ENCODE measurements at regions not wholly inside any gene's neighbourhood (a gene's known extent, or its start where the extent isn't known, plus 50 kb on each side); places are given as distances from the start of the nearest gene placed in this dataset.

DNA sequence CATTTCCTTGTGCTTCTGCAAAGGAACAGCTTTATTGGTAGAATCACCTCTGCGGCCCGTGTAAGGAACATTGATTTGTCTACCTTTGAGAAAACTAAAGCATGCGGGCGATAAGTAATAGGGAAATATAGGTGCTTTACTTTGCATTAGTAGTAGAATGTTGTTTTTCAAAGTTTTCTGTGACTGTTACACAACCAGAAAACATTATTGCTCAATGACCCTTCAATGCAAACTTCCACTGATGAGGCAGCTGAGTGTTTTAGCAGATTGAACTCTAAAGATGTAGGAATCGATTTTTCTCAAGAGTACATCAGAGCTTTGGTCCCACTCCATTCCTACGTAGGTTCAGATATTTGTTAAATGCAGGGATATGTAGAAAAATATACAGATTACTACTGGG, 427.8 kb downstream of the DNAJB9 start:
- Histone ChIP-seq H3K4me3 (ENCODE audit: low read length) (no peak overlapping the region), H3K9me2 (replicated peaks; ENCODE audit: control insufficient read depth, low read length) (no peaks in the 10 kb centered on the region), H3F3A (ENCODE audit: control insufficient read depth, insufficient read depth) (no peaks in the 10 kb centered on the region), H3K27ac (ENCODE audit: low read depth, low read length) (no peak overlapping the region), H3K4me2 (ENCODE audit: low read length) (no peak overlapping the region), H3K9me3 (ENCODE audit: control insufficient read depth, insufficient read depth, low read length) (no peaks in the 10 kb centered on the region), H3K27me3 (ENCODE audit: control insufficient read depth, low read length) (no peaks in the 10 kb centered on the region), H3K79me2 (ENCODE audit: control insufficient read depth, low read length) (no peaks in the 10 kb centered on the region), H4K20me1 (ENCODE audit: control insufficient read depth, insufficient read depth, low read depth, low read length) (no peaks in the 10 kb centered on the region), H3K36me3 (ENCODE audit: control insufficient read depth, low read length) (no peaks in the 10 kb centered on the region), H3K4me1 (ENCODE audit: control insufficient read depth, low read length) (no peaks in the 10 kb centered on the region)
- TF ChIP-seq, protein P1, sequence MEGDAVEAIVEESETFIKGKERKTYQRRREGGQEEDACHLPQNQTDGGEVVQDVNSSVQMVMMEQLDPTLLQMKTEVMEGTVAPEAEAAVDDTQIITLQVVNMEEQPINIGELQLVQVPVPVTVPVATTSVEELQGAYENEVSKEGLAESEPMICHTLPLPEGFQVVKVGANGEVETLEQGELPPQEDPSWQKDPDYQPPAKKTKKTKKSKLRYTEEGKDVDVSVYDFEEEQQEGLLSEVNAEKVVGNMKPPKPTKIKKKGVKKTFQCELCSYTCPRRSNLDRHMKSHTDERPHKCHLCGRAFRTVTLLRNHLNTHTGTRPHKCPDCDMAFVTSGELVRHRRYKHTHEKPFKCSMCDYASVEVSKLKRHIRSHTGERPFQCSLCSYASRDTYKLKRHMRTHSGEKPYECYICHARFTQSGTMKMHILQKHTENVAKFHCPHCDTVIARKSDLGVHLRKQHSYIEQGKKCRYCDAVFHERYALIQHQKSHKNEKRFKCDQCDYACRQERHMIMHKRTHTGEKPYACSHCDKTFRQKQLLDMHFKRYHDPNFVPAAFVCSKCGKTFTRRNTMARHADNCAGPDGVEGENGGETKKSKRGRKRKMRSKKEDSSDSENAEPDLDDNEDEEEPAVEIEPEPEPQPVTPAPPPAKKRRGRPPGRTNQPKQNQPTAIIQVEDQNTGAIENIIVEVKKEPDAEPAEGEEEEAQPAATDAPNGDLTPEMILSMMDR (IDR thresholded peaks at IDR 0.05; ENCODE audit: low read depth, low read length, poor library complexity, severe bottlenecking), result no peak
- no peak for TF ChIP-seq EZH2phosphoT487 (IDR thresholded peaks at IDR 0.05; ENCODE audit: borderline replicate concordance, low read length)

- H3K4me3 ChIP-seq (ENCODE audit: low read length), result no peak overlapping the region
- no peak overlapping the region for H3K4me2 ChIP-seq (ENCODE audit: low read length)
- H3K4me1 ChIP-seq (ENCODE audit: control insufficient read depth, low read length), result no peaks in the 10 kb centered on the region
- no peaks in the 10 kb centered on the region for H3K79me2 ChIP-seq (ENCODE audit: control insufficient read depth, low read length)
- H3K27ac ChIP-seq (ENCODE audit: low read depth, low read length), result no peak overlapping the region
- no peaks in the 10 kb centered on the region for H3K36me3 ChIP-seq (ENCODE audit: control insufficient read depth, low read length)
- no peaks in the 10 kb centered on the region for H3K27me3 ChIP-seq (ENCODE audit: control insufficient read depth, low read length)
- no peaks in the 10 kb centered on the region for H3F3A ChIP-seq (ENCODE audit: control insufficient read depth, insufficient read depth)
- H4K20me1 ChIP-seq (ENCODE audit: control insufficient read depth, insufficient read depth, low read depth, low read length), result no peaks in the 10 kb centered on the region
- TF ChIP-seq EZH2phosphoT487 (IDR thresholded peaks at IDR 0.05; ENCODE audit: borderline replicate concordance, low read length), result no peak
- TF ChIP-seq, protein P1 (IDR thresholded peaks at IDR 0.05; ENCODE audit: low read depth, low read length, poor library complexity, severe bottlenecking), result no peak
- no peaks in the 10 kb centered on the region for H3K9me3 ChIP-seq (ENCODE audit: control insufficient read depth, insufficient read depth, low read length)
- H3K9me2 ChIP-seq (replicated peaks; ENCODE audit: control insufficient read depth, low read length), result no peaks in the 10 kb centered on the region
These were observed 434.1 kb downstream of the DNAJB9 start for GRCh38 chr7:109003742-109004141.

GRCh38 chr7:109009636-109010035, 440.0 kb downstream of the DNAJB9 start:
- TF ChIP-seq, protein P1 (IDR thresholded peaks at IDR 0.05; ENCODE audit: low read depth, low read length, poor library complexity, severe bottlenecking), result no peak
- no peak for TF ChIP-seq EZH2phosphoT487 (IDR thresholded peaks at IDR 0.05; ENCODE audit: borderline replicate concordance, low read length)
- Histone ChIP-seq H3F3A (ENCODE audit: control insufficient read depth, insufficient read depth) (no peaks in the 10 kb centered on the region), H3K4me2 (ENCODE audit: low read length) (no peak overlapping the region), H3K9me3 (ENCODE audit: control insufficient read depth, insufficient read depth, low read length) (no peaks in the 10 kb centered on the region), H3K27ac (ENCODE audit: low read depth, low read length) (no peak overlapping the region), H3K79me2 (ENCODE audit: control insufficient read depth, low read length) (no peaks in the 10 kb centered on the region), H3K27me3 (ENCODE audit: control insufficient read depth, low read length) (no peaks in the 10 kb centered on the region), H3K9me2 (replicated peaks; ENCODE audit: control insufficient read depth, low read length) (no peaks in the 10 kb centered on the region), H3K36me3 (ENCODE audit: control insufficient read depth, low read length) (no peaks in the 10 kb centered on the region), H3K4me1 (ENCODE audit: control insufficient read depth, low read length) (no peaks in the 10 kb centered on the region), H3K4me3 (ENCODE audit: low read length) (no peak overlapping the region), H4K20me1 (ENCODE audit: control insufficient read depth, insufficient read depth, low read depth, low read length) (no peaks in the 10 kb centered on the region)

DNA sequence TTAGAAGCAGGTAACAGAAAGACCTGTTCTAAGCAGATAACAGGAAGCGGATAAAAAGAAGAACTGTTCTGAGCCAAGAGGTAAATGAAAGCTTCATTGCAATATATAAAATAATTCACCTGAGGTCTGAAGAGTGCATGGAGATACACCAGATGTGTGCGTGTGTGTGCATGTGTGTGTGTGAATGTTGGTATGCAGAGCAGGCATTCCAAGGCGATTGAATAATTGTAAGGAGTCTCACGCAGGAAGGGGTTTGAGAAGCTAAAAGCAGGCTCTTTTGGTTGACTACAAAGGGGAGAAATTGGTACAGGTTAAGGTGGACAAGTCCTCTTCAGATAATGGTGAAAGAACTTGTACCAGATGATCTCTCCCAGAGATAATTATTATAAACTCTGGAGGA, 450.6 kb downstream of the DNAJB9 start:
- Histone ChIP-seq H3K27ac (ENCODE audit: low read depth, low read length) (no peak overlapping the region), H3K36me3 (ENCODE audit: control insufficient read depth, low read length) (no peaks in the 10 kb centered on the region), H3K27me3 (ENCODE audit: control insufficient read depth, low read length) (no peaks in the 10 kb centered on the region), H3K4me2 (ENCODE audit: low read length) (no peak overlapping the region), H3K4me1 (ENCODE audit: control insufficient read depth, low read length) (no peaks in the 10 kb centered on the region), H3F3A (ENCODE audit: control insufficient read depth, insufficient read depth) (no peaks in the 10 kb centered on the region), H4K20me1 (ENCODE audit: control insufficient read depth, insufficient read depth, low read depth, low read length) (no peaks in the 10 kb centered on the region), H3K4me3 (ENCODE audit: low read length) (no peak overlapping the region), H3K9me2 (replicated peaks; ENCODE audit: control insufficient read depth, low read length) (no peaks in the 10 kb centered on the region), H3K9me3 (ENCODE audit: control insufficient read depth, insufficient read depth, low read length) (no peaks in the 10 kb centered on the region), H3K79me2 (ENCODE audit: control insufficient read depth, low read length) (no peaks in the 10 kb centered on the region)
- TF ChIP-seq, protein P1 (IDR thresholded peaks at IDR 0.05; ENCODE audit: low read depth, low read length, poor library complexity, severe bottlenecking), result no peak
